Epithelial cell of esophagus (primary cell): ENCODE measurements at regions not wholly inside any gene's neighbourhood (a gene's known extent, or its start where the extent isn't known, plus 50 kb on each side); places are given as distances from the start of the nearest gene placed in this dataset.
A peak's percentile ranks its signal among the peaks of the same experiment; 100 is the strongest.
"Not testable (repeated sequence)": the region's sequence is repeated elsewhere in the genome, so short reads cannot be mapped to it uniquely, and the experiment has no call there.

Source experiments
- DNase-seq: peaks from one replicate; pipeline ENCODE4 v3.0.0; 2010; ENCODE audit warnings: low read depth
- H3K4me3 ChIP-seq: 2 replicates; pipeline ENCODE4 v1.5.1; 2011; ENCODE audit warnings: mild to moderate bottlenecking, low read length, control low read depth
- CTCF ChIP-seq: IDR thresholded peaks from 2 replicates; pipeline ENCODE4 v1.5.1; 2011; ENCODE audit warnings: low read depth, mild to moderate bottlenecking, low read length, control low read depth, inconsistent platforms; ENCODE audit not compliant: insufficient read depth; ENCODE audit errors: missing control alignments

GRCh38 chrX:89871662-89872061 is 50.0 kb upstream of the TGIF2LX start:
- DNase-seq: peak; percentile 11
- TF ChIP-seq CTCF: peak; percentile 6
- not testable (repeated sequence) for H3K4me3 ChIP-seq
